HG03060 (cell line): ENCODE measurements at regions not wholly inside any gene's neighbourhood (a gene's known extent, or its start where the extent isn't known, plus 50 kb on each side); places are given as distances from the start of the nearest gene placed in this dataset.

ENCODE experiments used
- ATAC-seq: cut with Tn5 transposase; IDR thresholded peaks from one replicate; pipeline ENCODE4 v1.9.1; 2021; ENCODE audit warnings: low read depth, moderate number of reproducible peaks; ENCODE audit not compliant: unreplicated experiment

DNA sequence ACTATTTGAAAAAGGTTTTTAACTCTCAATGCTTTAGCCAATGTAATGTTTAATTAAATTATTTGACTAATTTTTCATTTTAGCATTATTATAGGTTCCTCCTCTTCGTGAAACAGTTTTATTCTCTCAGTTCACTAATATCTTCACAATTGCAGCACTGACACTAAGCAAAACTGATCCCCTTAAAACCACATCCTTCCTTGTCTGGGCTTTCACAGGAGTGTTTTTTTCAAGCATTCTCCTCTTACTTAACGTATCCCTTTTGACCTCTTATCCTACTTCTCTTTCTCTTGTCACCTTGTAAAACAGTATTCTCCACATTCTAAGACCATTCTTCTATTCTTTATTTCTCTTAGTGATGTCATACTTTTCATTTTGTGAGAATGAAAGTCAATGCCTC, 112.8 kb downstream of the DSC3 start:
- no peak for ATAC-seq

DNA sequence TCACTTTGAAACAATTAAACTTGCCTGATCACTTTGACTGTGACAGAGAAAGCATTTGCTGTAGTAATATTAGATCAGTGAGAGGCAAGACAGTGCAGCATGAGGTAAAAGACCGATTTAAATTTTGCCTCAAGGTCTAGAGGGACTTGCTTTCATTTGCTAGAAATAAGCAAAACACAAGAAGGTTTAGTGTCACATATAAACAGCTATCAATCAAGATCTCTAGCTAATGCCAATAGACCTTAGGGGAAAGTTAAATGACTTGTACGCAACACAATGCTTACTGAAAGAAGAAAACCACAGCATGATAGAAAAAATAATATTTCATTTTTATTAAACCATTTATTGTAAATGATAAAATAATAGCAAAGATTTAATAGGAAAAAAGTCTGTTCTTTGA, 113.5 kb downstream of the DSC3 start:
- no peak for ATAC-seq

GRCh38 chr18:30927517-30928075, 114.9 kb downstream of the DSC3 start:
- no peak for ATAC-seq

DNA sequence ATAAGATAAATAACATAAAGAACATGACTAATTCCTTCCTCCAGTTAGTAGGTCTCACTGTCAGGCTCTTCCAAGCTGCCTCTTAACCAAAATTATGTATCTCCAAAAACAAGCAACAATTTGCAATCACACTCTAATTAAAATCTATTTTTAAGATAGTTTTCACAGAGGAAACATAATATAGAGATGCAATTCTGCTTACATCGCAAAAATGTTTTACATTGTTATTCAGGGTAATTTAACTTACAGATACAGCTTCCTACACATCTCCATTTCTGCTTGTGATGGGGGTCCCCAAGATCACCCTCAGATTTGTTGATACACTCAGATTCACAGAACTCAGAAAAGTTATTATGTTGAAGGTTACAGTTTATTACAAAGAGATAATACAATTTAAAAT, 115.5 kb downstream of the DSC3 start:
- no peak for ATAC-seq

- ATAC-seq: no peak
Measured at GRCh38 chr18:30925795-30926194, 116.7 kb downstream of the DSC3 start.

DNA sequence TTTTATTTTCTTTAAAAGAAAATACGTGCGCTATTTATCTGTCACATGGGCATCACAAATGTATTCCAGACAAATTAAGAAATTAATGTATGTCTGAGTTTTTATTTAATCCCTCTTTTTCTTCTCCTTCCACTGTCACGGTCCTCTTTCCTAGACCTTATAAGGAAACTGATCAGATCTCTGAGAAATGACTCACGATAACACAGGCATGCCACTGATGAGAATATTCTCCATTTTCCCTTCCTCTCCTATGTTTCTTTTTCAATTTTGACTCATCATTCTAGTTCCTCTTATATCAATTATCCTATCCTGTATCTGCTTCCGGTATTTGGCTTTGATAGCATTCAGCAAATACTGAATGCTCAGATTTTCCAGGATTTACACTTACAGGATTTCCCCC, 121.8 kb downstream of the DSC3 start:
- ATAC-seq: no peak

- no peak for ATAC-seq
Measured at GRCh38 chr18:30920351-30920750, 122.2 kb downstream of the DSC3 start.

- ATAC-seq: no peak
Measured at GRCh38 chr18:30917651-30918050, 124.9 kb downstream of the DSC3 start.

DNA sequence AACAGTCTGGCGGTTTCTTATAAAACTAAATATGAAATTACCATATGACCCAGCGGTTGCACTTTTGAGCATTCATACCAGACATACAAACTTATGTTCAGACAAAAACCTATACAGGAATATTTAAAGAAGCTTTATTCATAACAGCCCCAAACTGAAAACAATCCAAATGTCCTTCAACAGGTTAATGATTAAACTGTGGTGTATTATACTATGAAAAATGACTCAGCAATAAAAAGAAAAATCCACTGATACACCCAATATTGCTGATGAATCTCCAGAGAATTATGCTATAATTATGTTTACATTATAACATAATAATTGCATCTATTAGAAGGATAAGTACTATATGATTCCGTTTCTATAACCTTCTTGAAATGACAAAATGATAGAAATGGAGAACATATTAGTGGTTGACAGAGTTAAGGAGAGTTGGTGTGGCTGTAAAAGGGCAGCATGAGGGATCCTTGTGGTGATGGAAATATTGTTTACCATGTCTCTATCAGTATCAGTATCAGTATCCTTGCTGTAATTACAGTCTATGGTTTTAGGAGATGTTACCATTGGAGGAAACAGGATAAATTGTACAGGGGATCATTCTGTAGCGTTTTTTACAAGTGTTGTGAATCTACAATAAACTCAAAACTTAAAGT, 127.1 kb downstream of the DSC3 start:
- no peak for ATAC-seq

DNA sequence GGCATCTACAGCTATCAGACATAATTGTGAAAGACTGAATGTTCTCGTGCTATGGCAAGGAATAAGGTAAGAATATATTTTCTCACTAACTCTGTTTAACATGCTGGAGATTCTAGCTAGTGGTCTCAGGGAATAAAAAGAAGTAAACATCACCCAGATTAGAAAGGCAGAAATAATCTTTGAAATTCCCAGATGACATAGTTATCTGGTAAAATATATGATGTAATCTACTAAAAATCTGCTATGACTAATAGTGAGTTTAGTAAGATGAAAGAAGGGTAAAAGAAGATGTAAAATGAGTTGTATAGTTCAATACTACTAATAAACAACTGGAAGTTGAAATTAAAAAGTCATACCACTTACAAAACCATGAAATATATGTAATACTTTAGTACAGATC, 134.2 kb downstream of the DSC3 start:
- ATAC-seq: no peak

DNA sequence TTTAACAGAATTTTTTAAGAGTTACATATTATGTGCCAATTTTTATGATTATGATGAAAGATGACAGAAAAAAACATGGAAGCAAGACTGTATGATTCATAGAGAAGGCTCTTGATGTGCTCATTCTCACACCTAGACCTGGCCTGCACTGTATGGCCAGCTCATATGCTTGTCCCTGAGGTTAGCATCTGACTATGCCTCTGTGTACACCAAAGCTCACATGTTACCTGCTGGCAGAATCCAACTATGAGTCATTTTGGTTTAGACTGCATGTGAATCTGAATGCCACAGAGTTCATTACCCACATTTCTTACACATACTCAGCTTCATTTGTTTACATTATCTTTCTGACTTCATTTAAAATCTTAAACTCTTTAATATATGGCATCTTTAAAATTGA, 139.0 kb downstream of the DSC3 start:
- ATAC-seq: no peak

DNA sequence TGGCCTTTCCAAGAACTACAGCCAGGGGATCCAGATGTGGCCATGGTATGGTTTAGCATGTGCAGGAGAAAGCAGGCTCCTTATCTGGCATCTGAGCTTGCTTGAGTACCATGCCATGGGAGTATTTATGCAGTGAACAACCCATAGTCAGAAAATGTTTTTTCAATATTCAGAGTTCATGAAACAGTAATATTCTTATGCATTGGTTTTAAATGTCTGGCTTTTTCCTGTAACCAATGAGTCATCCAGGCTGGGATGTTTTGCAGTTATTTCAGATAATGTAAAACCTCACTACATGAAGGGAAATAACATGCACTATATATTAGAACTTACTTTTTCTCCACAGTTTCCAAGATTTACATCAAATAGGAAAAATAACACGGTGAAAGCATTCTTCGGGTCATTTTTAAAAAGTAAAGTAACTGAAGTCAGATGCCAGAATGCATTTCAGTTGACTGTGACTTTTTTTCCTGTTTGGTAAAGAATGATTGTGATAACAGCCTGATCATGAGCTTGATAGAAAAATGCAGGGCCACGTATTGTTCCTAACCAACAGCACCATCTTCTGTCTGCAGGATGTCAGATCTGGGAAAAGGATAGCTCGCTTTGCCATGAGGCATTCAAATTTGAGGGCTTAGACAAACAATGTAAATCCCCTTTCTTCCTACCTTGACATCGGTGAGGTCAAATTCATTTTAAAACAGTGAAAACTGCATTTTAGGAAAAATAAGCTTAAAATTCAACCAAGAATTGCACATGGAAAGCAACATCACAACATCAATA, 152.8 kb downstream of the DSC3 start:
- ATAC-seq: no peak

GRCh38 chr18:30888344-30888743, 154.2 kb downstream of the DSC3 start:
- no peak for ATAC-seq

DNA sequence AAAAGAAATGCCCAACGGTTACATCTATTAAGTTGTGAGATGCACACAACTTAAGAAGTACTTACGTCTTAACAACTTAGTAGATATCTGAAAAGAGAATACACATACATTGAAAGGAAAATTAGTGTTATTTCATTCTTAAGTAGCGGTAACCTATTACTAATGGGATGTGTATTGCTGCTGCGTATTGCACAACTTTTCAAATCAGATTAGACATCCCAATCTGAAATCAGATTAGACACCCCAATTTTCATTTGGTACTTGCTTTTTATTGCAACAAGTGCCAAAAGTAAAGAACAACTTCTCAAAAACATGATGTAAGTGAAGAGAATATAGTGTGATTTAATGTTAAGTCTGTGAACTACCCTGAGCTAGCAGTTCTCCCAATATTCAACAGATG, 155.5 kb downstream of the DSC3 start:
- no peak for ATAC-seq

DNA sequence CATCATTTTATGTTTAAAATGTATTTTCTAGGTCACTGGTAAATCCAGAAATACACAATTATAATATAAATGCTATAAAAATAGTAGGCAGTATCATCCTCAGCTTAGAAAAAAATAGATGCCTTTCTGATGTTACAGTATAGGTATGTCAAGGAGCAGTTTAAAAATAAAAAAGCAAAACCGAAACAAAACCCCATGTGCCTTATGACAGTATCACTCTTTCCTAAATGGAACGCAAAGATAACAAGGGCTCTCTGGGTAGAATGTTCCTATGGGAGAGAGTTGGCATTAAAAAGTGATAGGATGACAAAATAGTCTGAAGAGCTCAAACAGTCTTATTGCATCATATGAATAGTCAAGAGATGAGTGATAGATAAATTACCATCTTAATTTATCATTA, 172.1 kb downstream of the DSC3 start:
- ATAC-seq: no peak

- ATAC-seq: no peak
Measured at GRCh38 chr18:30862900-30863299, 179.6 kb downstream of the DSC3 start.

GRCh38 chr18:30860741-30861140, 181.8 kb downstream of the DSC3 start:
- ATAC-seq: no peak

GRCh38 chr18:30859036-30859435, 183.5 kb downstream of the DSC3 start:
- ATAC-seq: no peak

GRCh38 chr18:30858560-30858959, 184.0 kb downstream of the DSC3 start:
- no peak for ATAC-seq

GRCh38 chr18:30855762-30856161, 186.8 kb downstream of the DSC3 start:
- ATAC-seq: no peak

GRCh38 chr18:30852980-30853379, 189.6 kb downstream of the DSC3 start:
- no peak for ATAC-seq

DNA sequence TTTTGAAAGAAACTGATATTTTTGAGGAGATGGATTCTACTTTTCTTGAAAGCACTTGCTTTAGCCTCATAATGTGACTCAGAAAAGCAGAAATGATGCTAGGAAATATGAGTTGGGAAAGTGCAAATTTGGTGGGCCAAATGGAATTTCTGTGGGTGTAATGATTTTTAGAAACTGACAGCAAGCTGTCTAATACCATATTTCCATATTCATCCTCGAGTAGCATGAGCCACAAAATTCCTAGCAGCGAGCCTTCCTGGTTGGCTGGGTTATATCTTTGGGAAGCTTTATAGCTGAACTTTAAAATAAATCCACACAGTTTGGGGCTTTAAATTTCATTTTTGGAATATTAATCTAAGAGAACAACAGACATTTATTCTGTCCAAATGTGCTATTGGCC, 190.0 kb downstream of the DSC3 start:
- ATAC-seq: no peak
